ENCODE measurements at regions not wholly inside any gene's neighbourhood (a gene's known extent, or its start where the extent isn't known, plus 50 kb on each side); places are given as distances from the start of the nearest gene placed in this dataset.

DNA sequence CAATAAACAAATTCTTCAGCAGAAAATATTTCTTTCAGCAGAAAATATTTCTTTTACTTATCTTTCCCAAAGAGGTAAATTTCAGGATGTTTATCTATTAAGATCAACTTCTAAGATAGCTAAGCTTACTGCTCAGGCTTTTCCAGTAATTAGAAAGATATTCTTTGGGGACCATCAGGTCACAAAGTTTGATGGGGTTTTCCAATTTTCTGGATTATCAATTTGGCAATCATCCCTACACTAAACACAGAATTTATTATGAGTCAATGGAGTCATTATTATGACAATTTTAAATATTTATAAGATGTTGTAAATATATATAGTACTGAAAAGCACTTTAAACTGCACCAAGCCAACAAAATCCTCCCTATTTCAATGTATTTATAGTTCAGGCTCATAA is 137.6 kb downstream of the AKAP11 start:
- no peak overlapping the region for H3K27ac ChIP-seq (replicated peaks)
- no peak for DNase-seq (ENCODE audit: low read depth in 1 of 2, low spot score in 1 of 2)
- TF ChIP-seq SPI1 (IDR thresholded peaks at IDR 0.05; ENCODE audit: borderline replicate concordance, low read depth), result no peak
- TF ChIP-seq GABPA (IDR thresholded peaks at IDR 0.05; ENCODE audit: low read depth), result no peak
- TF ChIP-seq POLR2AphosphoS5 (IDR thresholded peaks at IDR 0.05; ENCODE audit: low read depth), result no peak
- TF ChIP-seq, protein P1, sequence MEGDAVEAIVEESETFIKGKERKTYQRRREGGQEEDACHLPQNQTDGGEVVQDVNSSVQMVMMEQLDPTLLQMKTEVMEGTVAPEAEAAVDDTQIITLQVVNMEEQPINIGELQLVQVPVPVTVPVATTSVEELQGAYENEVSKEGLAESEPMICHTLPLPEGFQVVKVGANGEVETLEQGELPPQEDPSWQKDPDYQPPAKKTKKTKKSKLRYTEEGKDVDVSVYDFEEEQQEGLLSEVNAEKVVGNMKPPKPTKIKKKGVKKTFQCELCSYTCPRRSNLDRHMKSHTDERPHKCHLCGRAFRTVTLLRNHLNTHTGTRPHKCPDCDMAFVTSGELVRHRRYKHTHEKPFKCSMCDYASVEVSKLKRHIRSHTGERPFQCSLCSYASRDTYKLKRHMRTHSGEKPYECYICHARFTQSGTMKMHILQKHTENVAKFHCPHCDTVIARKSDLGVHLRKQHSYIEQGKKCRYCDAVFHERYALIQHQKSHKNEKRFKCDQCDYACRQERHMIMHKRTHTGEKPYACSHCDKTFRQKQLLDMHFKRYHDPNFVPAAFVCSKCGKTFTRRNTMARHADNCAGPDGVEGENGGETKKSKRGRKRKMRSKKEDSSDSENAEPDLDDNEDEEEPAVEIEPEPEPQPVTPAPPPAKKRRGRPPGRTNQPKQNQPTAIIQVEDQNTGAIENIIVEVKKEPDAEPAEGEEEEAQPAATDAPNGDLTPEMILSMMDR (IDR thresholded peaks at IDR 0.05; ENCODE audit: insufficient read depth, low read length), result no peak
- TF ChIP-seq, protein P2, sequence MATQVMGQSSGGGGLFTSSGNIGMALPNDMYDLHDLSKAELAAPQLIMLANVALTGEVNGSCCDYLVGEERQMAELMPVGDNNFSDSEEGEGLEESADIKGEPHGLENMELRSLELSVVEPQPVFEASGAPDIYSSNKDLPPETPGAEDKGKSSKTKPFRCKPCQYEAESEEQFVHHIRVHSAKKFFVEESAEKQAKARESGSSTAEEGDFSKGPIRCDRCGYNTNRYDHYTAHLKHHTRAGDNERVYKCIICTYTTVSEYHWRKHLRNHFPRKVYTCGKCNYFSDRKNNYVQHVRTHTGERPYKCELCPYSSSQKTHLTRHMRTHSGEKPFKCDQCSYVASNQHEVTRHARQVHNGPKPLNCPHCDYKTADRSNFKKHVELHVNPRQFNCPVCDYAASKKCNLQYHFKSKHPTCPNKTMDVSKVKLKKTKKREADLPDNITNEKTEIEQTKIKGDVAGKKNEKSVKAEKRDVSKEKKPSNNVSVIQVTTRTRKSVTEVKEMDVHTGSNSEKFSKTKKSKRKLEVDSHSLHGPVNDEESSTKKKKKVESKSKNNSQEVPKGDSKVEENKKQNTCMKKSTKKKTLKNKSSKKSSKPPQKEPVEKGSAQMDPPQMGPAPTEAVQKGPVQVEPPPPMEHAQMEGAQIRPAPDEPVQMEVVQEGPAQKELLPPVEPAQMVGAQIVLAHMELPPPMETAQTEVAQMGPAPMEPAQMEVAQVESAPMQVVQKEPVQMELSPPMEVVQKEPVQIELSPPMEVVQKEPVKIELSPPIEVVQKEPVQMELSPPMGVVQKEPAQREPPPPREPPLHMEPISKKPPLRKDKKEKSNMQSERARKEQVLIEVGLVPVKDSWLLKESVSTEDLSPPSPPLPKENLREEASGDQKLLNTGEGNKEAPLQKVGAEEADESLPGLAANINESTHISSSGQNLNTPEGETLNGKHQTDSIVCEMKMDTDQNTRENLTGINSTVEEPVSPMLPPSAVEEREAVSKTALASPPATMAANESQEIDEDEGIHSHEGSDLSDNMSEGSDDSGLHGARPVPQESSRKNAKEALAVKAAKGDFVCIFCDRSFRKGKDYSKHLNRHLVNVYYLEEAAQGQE (IDR thresholded peaks at IDR 0.05; ENCODE audit: insufficient replicate concordance, low read depth), result no peak
- no peak overlapping the region for H3K4me3 ChIP-seq (replicated peaks; ENCODE audit: insufficient read depth, low read length)
- peaks cover 6% of the 10 kb centered on the region for H3K27me3 ChIP-seq (ENCODE audit: insufficient read depth, poor library complexity, severe bottlenecking)

DNA sequence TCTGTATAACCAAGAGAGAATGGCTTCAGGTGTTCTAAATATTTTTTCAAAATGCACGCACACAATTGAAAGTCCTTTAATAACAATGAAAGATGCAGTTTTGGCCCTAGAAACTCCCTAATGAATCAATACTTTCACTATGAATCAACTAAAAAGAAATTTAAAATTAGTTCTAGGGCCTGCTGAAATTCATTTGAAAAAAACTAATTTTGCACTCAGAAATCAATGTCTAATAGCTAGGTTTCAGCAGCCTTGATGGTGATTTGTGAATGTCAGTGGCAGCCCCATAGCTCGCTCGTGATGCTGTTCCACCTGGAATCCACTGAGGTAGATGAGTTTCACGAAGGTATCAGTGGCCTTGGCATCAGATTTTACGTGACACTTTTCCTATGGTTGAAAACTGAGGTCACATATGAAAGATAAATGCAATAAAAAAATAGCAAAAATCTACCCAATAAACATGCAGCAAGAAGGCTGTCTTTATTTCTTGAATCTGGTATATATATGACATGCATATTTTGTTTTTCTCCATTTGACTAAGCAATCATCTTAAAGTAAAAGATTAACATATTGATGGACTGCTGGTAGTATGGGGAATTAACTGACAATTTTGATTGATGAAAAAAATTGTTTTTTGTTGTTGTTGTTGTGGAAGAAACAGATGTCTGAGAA is 141.0 kb downstream of the AKAP11 start:
- TF ChIP-seq, protein P1 (IDR thresholded peaks at IDR 0.05; ENCODE audit: insufficient read depth, low read length), result no peak
- TF ChIP-seq, protein P2 (IDR thresholded peaks at IDR 0.05; ENCODE audit: insufficient replicate concordance, low read depth), result no peak
- peaks cover 10% of the 10 kb centered on the region for H3K27me3 ChIP-seq (ENCODE audit: insufficient read depth, poor library complexity, severe bottlenecking)
- no peak overlapping the region for H3K4me3 ChIP-seq (replicated peaks; ENCODE audit: insufficient read depth, low read length)
- no peak overlapping the region for H3K27ac ChIP-seq (replicated peaks)
- DNase-seq (ENCODE audit: low read depth in 1 of 2, low spot score in 1 of 2), result no peak

DNA sequence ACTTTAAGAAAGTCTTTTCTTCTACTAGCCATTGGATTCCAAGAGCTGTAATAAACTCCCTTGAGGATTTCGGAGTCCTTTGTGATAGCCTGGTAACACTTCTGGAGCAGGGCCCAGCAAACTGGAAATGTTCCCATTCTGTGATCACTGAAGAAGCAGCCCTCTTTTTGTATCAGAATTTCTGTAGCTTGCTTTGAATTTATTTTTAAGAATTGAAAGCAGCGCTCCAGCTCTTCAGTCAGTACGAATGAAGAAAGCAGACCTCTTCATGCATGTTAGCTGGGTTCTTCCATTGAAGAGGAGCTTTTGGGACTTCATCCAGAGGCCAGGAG is 141.5 kb downstream of the AKAP11 start:
- H3K27ac ChIP-seq (replicated peaks), result no peak overlapping the region
- H3K4me3 ChIP-seq (replicated peaks; ENCODE audit: insufficient read depth, low read length), result no peak overlapping the region
- TF ChIP-seq, protein P1 (IDR thresholded peaks at IDR 0.05; ENCODE audit: insufficient read depth, low read length), result no peak
- TF ChIP-seq SPI1 (IDR thresholded peaks at IDR 0.05; ENCODE audit: borderline replicate concordance, low read depth), result no peak
- TF ChIP-seq GABPA (IDR thresholded peaks at IDR 0.05; ENCODE audit: low read depth), result no peak
- TF ChIP-seq POLR2AphosphoS5 (IDR thresholded peaks at IDR 0.05; ENCODE audit: low read depth), result no peak
- TF ChIP-seq, protein P2 (IDR thresholded peaks at IDR 0.05; ENCODE audit: insufficient replicate concordance, low read depth), result no peak

More for the DNA sequence above, 141.5 kb downstream of the AKAP11 start:
- H3K27me3 ChIP-seq (ENCODE audit: insufficient read depth, poor library complexity, severe bottlenecking), result peaks cover 10% of the 10 kb centered on the region
- no peak for DNase-seq (ENCODE audit: low read depth in 1 of 2, low spot score in 1 of 2)

All from HL-60 (cell line).